ENCODE measurements at regions not wholly inside any gene's neighbourhood (a gene's known extent, or its start where the extent isn't known, plus 50 kb on each side); places are given as distances from the start of the nearest gene placed in this dataset.
A peak's percentile ranks its signal among the peaks of the same experiment; 100 is the strongest.
"Not testable (repeated sequence)": the region's sequence is repeated elsewhere in the genome, so short reads cannot be mapped to it uniquely, and the experiment has no call there.

GRCh38 chr6:122918714-122919113 lies 77.3 kb upstream of the CLVS2 start:
- intact Hi-C loops (cut with DNase I, micrococcal nuclease) = no loop called here
- ATAC-seq = no peak
- no peaks in the 10 kb centered on the region for H3K9me3 ChIP-seq

GRCh38 chr6:122930252-122931180 lies 65.5 kb upstream of the CLVS2 start:
- Histone ChIP-seq H3K9me3 (no peaks in the 10 kb centered on the region), H3K36me3 (ENCODE audit: low read depth) (no peaks in the 10 kb centered on the region), H3K4me3 (no peak overlapping the region), H3K4me1 (ENCODE audit: low read depth) (no peaks in the 10 kb centered on the region)
- intact Hi-C loops (cut with DNase I, micrococcal nuclease) = no loop called here
- TF ChIP-seq CTCF (IDR thresholded peaks at IDR 0.05) = no peak
- ATAC-seq (no peak), DNase-seq (peak in 1 of 3 donors; percentile 8)

More at GRCh38 chr6:122918714-122919113, 77.3 kb upstream of the CLVS2 start:
- no peak for DNase-seq
- Histone ChIP-seq H3K4me1 (ENCODE audit: low read depth) (no peaks in the 10 kb centered on the region), H3K4me3 (no peak overlapping the region), H3K36me3 (ENCODE audit: low read depth) (no peaks in the 10 kb centered on the region)
- TF ChIP-seq CTCF (IDR thresholded peaks at IDR 0.05) = no peak

GRCh38 chr6:122931916-122932315 lies 64.1 kb upstream of the CLVS2 start:
- Histone ChIP-seq H3K36me3 (ENCODE audit: low read depth) (no peaks in the 10 kb centered on the region), H3K4me3 (no peak overlapping the region), H3K4me1 (ENCODE audit: low read depth) (no peaks in the 10 kb centered on the region), H3K9me3 (no peaks in the 10 kb centered on the region)
- DNase-seq = no peak
- intact Hi-C loops (cut with DNase I, micrococcal nuclease) = no loop called here
- no peak for TF ChIP-seq CTCF (IDR thresholded peaks at IDR 0.05)
- no peak for ATAC-seq

GRCh38 chr6:122944936-122945335 lies 51.1 kb upstream of the CLVS2 start:
- DNase-seq = peak in 2 of 3 donors; percentile 9 to 15
- H3K36me3 ChIP-seq (ENCODE audit: low read depth); intact Hi-C loops (cut with DNase I, micrococcal nuclease); H3K4me1 ChIP-seq (ENCODE audit: low read depth); ATAC-seq; H3K9me3 ChIP-seq; H3K4me3 ChIP-seq: not testable (repeated sequence)

Data from mucosa of descending colon (tissue), 3 donors.